ENCODE measurements at regions not wholly inside any gene's neighbourhood (a gene's known extent, or its start where the extent isn't known, plus 50 kb on each side); places are given as distances from the start of the nearest gene placed in this dataset.
A peak's percentile ranks its signal among the peaks of the same experiment; 100 is the strongest.

GRCh38 chr7:69237541-69237940 lies 360.7 kb upstream of the AUTS2 start:
- H2AFZ ChIP-seq (ENCODE audit: low read length) = no peak overlapping the region
- H3K4me3 ChIP-seq (replicated peaks in 1 of 4; ENCODE audit: control extremely low read depth in 1 of 4, insufficient read depth in 1 of 4, low read depth in 3 of 4, low read length in 4 of 4) = no peak overlapping the region
- no peaks in the 10 kb centered on the region for H3K36me3 ChIP-seq (ENCODE audit: control insufficient read depth, insufficient read depth, low read length)
- no peaks in the 10 kb centered on the region for H4K20me1 ChIP-seq (ENCODE audit: control insufficient read depth, extremely low read depth, insufficient read depth, low read length)
- DNase-seq (ENCODE audit: low read depth in 2 of 2) = no peak
- no peaks in the 10 kb centered on the region for H3K79me2 ChIP-seq (ENCODE audit: control insufficient read depth, insufficient read depth, low read length)
- TF ChIP-seq CTCF (conservative IDR thresholded peaks at IDR 0.05 in 1 of 2, IDR thresholded peaks at IDR 0.05 in 1 of 2; ENCODE audit: low read depth in 1 of 2, low read length in 2 of 2) (no peak), EZH2 (IDR thresholded peaks at IDR 0.05; ENCODE audit: low read length, missing control alignments) (no peak)
- no peak overlapping the region for H3K9ac ChIP-seq (ENCODE audit: insufficient read depth, low read length)
- H3K27ac ChIP-seq (ENCODE audit: insufficient read depth, low read length) = no peak overlapping the region
- no peak overlapping the region for H3K4me2 ChIP-seq (ENCODE audit: extremely low read depth, insufficient read depth, low read length)
- no peaks in the 10 kb centered on the region for H3K9me3 ChIP-seq (ENCODE audit: control insufficient read depth, insufficient read depth, low read depth, low read length)
- no peaks in the 10 kb centered on the region for H3K27me3 ChIP-seq (ENCODE audit: control insufficient read depth, insufficient read depth, low read length)
- H3K4me1 ChIP-seq (ENCODE audit: control insufficient read depth, extremely low read depth, insufficient read depth, low read length) = no peaks in the 10 kb centered on the region

GRCh38 chr7:69243016-69243415 lies 355.3 kb upstream of the AUTS2 start:
- no peak overlapping the region for H3K27ac ChIP-seq (ENCODE audit: insufficient read depth, low read length)
- H3K9ac ChIP-seq (ENCODE audit: insufficient read depth, low read length) = no peak overlapping the region
- no peak overlapping the region for H3K4me2 ChIP-seq (ENCODE audit: extremely low read depth, insufficient read depth, low read length)
- TF ChIP-seq CTCF (conservative IDR thresholded peaks at IDR 0.05 in 1 of 2, IDR thresholded peaks at IDR 0.05 in 1 of 2; ENCODE audit: low read depth in 1 of 2, low read length in 2 of 2) (no peak), EZH2 (IDR thresholded peaks at IDR 0.05; ENCODE audit: low read length, missing control alignments) (no peak)
- H3K27me3 ChIP-seq (ENCODE audit: control insufficient read depth, insufficient read depth, low read length) = no peaks in the 10 kb centered on the region
- no peaks in the 10 kb centered on the region for H3K36me3 ChIP-seq (ENCODE audit: control insufficient read depth, insufficient read depth, low read length)
- no peaks in the 10 kb centered on the region for H4K20me1 ChIP-seq (ENCODE audit: control insufficient read depth, extremely low read depth, insufficient read depth, low read length)
- no peaks in the 10 kb centered on the region for H3K4me1 ChIP-seq (ENCODE audit: control insufficient read depth, extremely low read depth, insufficient read depth, low read length)
- peak in 1 of 2 donors; percentile 10 for DNase-seq (ENCODE audit: low read depth in 2 of 2)
- no peaks in the 10 kb centered on the region for H3K9me3 ChIP-seq (ENCODE audit: control insufficient read depth, insufficient read depth, low read depth, low read length)
- H3K79me2 ChIP-seq (ENCODE audit: control insufficient read depth, insufficient read depth, low read length) = no peaks in the 10 kb centered on the region
- H2AFZ ChIP-seq (ENCODE audit: low read length) = no peak overlapping the region
- no peak overlapping the region for H3K4me3 ChIP-seq (replicated peaks in 1 of 4; ENCODE audit: control extremely low read depth in 1 of 4, insufficient read depth in 1 of 4, low read depth in 3 of 4, low read length in 4 of 4)

- DNase-seq (ENCODE audit: low read depth in 2 of 2) = no peak
- no peak for TF ChIP-seq EZH2 (IDR thresholded peaks at IDR 0.05; ENCODE audit: low read length, missing control alignments)
- TF ChIP-seq CTCF (conservative IDR thresholded peaks at IDR 0.05 in 1 of 2, IDR thresholded peaks at IDR 0.05 in 1 of 2; ENCODE audit: low read depth in 1 of 2, low read length in 2 of 2) = no peak
- Histone ChIP-seq H4K20me1 (ENCODE audit: control insufficient read depth, extremely low read depth, insufficient read depth, low read length) (no peaks in the 10 kb centered on the region), H3K79me2 (ENCODE audit: control insufficient read depth, insufficient read depth, low read length) (no peaks in the 10 kb centered on the region), H3K4me1 (ENCODE audit: control insufficient read depth, extremely low read depth, insufficient read depth, low read length) (no peaks in the 10 kb centered on the region), H3K27ac (ENCODE audit: insufficient read depth, low read length) (no peak overlapping the region), H3K36me3 (ENCODE audit: control insufficient read depth, insufficient read depth, low read length) (no peaks in the 10 kb centered on the region), H3K27me3 (ENCODE audit: control insufficient read depth, insufficient read depth, low read length) (no peaks in the 10 kb centered on the region), H3K9ac (ENCODE audit: insufficient read depth, low read length) (no peak overlapping the region), H3K4me2 (ENCODE audit: extremely low read depth, insufficient read depth, low read length) (no peak overlapping the region), H2AFZ (ENCODE audit: low read length) (no peak overlapping the region), H3K4me3 (replicated peaks in 1 of 4; ENCODE audit: control extremely low read depth in 1 of 4, insufficient read depth in 1 of 4, low read depth in 3 of 4, low read length in 4 of 4) (no peak overlapping the region), H3K9me3 (ENCODE audit: control insufficient read depth, insufficient read depth, low read depth, low read length) (no peaks in the 10 kb centered on the region)
These were observed 353.6 kb upstream of the AUTS2 start for GRCh38 chr7:69244701-69245100.

All from fibroblast of lung (primary cell).